Nucleus accumbens (tissue), 56 donors: ENCODE measurements at regions not wholly inside any gene's neighbourhood (a gene's known extent, or its start where the extent isn't known, plus 50 kb on each side); places are given as distances from the start of the nearest gene placed in this dataset.
"Not testable (repeated sequence)": the region's sequence is repeated elsewhere in the genome, so short reads cannot be mapped to it uniquely, and the experiment has no call there.

Source experiments
- DNase-seq, 56 donors: peaks; one replicate each; lab custom pipeline; 2025; lab: John Stamatoyannopoulos, UW

DNA sequence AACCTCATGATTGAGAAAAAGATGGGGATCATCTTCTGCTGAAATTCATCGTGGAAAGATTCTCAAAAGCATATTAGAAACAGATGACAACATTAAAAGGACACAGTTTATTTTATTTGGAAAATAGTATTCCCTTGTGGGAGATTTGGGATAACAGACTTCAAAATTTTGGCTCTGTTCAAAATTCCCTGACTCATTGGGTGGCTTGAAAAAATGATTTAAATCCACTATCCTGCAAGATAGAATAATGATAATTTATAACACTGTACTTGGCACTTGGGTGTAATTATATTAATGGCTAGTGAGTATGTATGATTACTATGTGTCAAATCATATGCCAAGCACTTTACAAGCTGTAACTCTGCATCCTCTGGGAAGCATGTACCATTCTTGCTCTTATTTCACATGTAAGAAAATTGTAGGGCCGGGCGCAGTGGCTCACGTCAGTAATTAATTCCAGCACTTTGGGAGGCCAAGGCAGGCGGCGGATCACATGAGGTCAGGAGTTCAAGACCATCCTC is 128.8 kb downstream of the LMNTD1 start:
- no peak for DNase-seq

DNA sequence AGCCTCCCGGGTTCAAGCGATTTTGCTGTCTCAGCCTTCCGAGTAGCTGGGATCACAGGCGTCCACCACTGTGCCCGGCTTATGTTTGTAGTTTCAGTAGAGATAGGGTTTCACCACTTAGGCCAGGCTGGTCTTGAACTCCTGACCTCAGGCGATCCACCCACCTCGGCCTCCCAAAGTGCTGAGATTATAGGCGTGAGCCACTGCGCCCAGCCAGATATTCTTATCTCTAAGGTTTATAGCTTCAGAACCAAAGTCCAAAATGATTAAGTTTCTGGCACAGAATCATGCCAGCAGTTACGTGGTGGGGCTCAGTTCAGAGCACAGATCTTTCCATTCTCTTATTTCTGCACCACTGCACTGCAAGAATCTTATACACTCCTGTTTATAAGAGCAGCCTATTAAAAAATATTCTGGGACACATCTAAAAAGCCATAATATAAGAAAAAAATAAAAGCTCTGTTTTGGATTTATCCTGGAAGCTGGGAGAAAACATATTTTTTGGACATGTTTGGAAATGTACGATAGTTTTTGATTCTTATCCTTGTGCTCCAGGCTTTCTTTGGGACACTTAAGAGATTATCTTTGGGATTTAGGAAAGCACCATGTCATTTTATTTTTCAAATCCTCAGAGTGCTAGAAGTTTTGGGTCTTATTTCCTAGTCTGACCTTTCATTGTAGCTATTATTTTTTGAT is 129.6 kb downstream of the LMNTD1 start:
- DNase-seq = no peak

DNA sequence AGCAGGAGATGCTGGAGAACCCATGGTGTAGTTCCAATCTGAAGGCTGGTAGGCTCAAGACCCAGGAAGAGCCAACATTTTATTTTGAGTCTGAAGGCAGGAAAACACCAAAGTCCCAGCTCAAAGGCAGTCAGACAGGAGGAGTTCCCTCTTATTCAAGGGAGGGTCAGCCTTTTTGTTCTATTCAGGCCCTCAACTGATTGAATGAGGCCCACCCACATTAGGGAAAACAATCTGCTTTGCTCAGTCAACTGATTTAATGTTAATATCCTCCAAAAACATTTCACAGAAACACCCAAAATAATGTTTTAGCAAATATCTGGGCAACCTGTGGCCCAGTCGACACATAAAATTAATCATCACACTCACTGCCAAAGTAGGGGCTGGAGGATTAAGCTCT is 130.8 kb downstream of the LMNTD1 start:
- no peak for DNase-seq

DNA sequence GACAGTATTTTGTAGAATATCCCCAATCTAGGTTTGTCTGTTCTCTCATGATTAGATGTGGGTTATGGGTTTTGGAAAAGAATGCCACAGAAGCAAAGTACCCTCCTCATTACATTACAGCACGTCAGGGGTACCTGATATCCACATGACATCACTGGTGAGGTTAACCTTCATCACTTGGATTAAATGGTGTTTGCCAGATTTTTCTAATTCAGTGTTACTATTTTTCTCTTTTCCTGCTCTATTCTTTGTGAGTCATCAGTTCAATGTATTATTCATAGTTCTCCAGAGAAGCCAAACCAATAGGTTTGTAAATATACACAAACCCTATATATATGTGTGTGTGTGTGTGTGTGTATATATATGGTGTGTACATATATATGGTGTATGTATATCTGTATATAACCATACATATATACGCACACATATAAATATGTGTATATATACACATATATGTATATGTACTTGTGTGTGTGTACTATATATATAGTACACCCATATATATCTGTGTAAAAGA is 131.4 kb downstream of the LMNTD1 start:
- DNase-seq = no peak

DNA sequence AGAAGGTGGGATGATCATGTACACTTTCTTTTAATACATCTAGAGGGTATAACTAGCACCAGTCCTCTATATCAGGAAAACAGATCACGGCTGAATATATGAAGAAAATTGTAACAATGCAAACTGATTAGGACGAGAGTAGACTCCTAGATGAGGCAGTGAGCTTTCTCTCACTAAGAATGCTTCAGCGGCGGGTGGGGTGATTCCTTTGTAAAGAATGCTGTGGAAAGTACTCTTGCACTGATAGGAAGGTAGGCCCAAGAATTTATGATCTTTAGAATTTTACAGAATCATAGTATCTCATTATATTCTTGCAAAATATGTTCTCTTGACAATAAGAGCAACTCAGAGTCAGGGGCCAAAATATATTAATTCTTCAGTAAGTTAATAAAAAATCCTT is 133.0 kb downstream of the LMNTD1 start:
- no peak for DNase-seq

DNA sequence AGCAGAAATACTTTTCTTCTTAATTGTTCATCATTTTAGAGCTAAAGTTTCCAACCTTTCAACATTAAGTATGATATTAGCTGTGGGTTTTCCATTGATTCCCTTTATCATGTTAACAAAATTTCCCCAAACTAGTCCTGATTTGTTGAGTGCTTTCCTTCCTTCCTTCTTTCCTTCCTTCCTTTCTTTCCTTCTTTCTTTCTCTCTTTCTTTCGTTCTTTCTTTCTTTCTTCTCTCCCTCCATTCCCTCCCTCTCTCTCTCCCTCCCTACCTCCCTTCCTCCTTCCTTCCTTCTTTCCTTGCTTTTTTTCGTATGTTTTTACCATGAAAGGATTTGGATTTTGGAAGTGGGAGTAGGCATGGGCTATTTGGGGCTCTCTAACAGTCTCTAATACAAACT is 133.5 kb downstream of the LMNTD1 start:
- DNase-seq = no peak

DNA sequence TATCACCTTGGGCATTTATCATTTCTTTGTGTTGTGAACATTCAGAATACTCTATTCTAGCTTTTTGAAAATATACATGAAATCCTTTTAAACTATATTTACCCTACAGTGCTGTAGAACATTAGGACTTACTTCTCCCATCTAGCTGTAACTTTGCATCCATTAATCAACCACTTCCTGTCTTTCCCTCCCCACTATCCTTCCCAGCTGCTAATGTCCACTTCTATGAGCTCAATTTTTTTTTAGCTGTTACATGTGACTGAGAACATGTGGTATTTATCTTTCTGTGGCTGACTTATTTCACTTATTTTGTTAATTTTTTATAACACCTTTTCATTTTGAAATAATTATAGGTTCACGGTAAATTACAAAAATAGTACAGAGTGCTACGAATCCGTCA is 136.0 kb downstream of the LMNTD1 start:
- DNase-seq = no peak

DNA sequence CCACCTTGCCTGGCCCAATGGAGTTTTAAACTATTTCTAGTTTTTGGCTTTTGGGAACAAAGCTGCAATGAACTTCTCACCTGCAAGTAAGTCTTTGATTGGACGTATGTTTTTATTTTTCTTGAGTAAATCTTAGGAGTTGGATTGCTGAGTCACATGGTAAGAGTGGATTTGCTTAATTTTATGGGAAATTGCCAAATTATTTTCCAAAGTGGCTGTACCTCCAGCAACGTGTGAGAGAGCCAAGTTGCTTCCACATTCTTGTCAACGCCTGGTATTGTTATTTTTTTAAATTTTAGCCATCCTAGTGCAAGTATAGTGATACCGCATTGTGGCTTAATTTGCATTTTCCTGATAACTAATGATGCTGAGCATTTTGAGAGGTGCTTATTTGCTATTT is 136.6 kb downstream of the LMNTD1 start:
- DNase-seq = no peak

DNA sequence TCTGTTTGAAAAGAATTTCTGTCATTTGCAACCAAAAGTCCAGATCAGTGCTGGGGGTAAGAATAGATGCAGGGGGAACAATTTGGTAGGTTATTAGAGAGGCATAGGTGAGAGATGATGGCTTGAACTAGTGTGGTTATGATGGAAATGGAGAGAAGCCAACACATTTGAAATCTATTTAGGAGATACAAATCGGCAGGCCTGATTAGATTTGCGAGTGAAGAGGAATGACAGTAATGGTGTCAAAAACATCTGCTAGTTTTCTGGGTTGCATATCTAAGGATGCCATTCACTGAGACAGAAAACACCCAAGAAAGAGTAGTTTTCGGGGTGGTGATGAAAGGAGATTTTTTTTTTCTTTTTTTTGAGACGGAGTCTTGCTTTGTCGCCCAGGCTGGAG is 138.1 kb downstream of the LMNTD1 start:
- no peak for DNase-seq

DNA sequence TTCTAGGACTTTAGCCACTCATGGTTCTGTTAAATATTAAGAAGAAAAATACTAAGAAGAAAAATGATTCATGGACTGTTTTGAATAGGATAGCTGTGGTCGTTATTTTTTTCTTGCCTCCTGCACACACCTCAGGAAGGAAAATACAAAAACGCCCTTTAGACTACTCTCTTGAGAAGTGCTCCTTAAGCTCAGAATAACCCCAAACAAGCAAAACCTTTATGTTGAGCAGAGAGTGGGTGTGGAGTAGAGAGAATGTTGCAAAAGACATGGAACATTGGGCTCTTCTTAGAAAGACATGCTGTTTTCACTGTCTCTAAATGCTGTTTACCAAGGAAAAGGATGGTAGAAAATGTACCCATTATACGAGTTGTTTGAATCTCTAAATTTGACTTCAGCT is 140.3 kb downstream of the LMNTD1 start:
- DNase-seq = no peak

DNA sequence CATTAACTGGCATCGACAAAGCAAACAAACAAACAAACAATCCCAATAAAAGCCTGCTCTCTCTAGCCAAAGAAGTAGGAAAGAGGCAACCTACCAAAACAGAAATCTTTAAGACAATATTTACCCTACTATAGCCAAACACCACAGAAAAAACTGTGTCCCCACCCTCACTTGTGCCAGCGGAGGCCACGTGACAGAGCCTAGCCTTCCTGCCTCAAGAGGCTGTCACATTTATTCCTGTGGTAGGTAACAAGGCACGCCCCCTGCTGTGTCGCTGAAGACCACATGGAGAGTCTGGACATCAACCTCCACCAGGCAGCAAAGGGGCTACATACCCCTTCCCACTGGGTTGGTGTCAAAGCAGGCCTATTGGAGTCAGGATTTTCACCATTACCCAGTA is 148.1 kb downstream of the LMNTD1 start:
- DNase-seq = no peak

DNA sequence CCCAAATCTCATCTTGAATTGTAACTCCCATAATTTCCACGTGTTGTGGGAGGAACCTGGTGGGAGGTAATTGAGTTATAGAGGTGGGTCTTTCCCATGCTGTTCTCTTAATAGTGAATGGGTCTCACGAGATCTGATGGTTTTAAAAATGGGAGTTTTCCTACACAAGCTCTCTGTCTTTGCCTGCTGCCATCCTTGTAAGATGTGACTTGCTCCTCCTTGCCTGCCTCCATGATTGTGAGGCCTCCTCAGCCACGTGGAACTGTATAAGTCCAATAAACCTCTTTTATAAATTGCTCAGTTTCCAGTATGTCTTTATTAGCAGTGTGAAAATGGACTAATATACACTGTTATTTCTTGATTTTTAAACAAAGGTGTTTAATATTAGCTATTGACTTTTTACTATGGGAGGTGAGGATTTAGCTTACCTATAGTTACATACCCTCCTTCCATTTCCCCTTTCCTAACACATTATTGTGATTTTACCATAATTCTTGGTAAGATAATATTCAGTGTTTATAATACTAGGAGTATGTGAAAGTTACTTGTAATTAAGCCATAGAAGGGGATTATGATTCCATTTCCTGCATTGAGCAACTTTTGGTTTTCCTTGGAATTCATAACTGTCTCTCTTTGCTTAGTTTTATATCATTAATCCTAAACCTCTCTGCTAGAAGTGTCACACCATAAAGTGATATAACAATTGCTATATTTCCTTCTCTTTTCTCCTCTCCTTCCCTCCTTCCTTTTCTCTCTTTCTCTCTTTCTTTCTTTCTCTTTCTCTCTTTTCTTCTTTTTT is 151.0 kb upstream of the KRAS start:
- DNase-seq = no peak

DNA sequence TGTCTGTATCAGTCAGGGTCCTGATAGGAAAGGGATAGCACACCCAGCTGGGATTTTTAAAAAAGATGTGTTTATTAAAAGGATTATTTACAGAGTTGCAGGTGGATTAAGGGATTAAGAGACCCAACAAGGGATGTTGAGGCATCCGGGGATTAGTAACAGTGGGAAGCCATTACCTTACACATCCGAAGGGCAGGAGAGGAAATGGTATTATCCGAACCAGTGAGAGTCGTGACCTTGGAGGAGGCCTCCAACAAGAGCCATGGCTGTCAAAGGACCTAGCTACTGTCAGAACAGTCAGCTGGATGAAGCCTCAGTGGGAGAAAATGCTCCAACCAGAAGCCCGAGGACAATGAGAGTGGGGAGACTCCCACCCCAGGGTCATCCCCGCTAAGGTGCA is 146.3 kb upstream of the KRAS start:
- DNase-seq = no peak

DNA sequence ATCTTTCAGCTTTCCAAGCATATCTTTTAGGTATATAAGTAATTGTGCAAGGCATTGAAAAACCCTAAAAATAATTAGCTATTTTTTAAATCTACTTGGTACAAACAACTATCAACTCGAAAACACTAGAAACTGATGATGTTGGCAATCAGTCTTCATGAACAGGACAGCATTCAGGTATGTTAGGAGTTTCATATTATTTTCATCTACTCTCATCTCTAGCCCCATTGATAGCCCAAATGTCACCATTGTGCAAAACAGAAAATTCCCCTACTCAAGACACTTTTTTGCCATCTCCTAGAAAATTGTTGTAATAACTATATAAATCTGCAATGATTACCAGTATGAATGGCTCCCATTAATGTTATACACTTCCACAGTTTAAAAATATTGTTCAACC is 144.5 kb upstream of the KRAS start:
- no peak for DNase-seq

DNA sequence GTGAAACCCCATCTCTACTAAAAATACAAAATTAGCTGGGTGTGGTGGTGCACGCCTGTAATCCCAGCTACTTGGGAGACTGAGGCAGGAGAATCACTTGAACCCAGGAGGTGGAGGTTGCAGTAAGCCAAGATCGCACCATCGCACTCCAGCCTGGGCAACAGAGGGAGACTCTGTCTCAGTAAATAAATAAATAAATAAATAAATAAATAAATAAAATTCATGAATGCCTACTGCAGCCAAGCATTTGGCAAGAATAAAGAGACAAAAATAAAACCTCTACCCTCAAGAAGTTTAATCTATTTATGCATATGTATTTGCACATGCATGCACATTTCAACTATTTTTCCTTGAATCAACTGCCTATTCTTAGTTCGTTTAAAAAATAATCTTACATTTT is 144.0 kb upstream of the KRAS start:
- not testable (repeated sequence) for DNase-seq

DNA sequence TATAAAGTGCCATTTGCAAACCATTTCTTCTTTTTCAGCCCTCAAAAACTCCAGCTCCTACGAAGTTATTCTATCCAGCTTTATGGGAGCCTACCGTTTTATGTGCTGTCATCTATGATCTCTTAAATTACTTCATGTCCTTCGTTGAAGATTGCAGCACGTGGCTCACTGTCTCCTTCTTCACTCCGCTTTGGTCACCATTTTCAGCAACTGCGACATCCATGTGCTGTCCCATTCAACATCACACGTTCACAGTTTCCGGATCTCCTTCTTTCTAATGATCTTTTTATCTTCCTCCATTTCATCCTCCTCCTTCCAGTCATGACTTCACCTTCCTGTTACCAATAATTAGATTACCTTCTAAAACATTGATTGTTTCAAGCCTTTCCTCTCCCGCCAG is 143.3 kb upstream of the KRAS start:
- DNase-seq = no peak

DNA sequence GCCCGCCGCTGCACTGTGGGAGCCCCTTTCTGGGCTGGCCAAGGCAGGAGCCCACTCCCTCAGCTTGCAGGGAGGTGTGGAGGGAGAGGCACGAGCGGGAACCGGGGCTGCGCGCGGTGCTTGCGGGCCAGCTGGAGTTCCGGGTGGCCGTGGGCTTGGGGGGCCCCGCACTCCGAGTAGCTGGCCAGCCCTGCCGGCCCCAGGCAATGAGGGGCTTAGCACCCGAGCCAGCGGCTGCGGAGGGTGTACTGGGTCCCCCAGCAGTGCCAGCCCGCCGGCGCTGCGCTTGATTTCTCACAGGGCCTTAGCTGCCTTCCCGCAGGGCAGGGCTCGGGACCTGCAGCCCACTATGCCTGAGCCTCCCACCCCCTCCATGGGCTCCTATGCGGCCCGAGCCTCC is 140.6 kb upstream of the KRAS start:
- DNase-seq = not testable (repeated sequence)

DNA sequence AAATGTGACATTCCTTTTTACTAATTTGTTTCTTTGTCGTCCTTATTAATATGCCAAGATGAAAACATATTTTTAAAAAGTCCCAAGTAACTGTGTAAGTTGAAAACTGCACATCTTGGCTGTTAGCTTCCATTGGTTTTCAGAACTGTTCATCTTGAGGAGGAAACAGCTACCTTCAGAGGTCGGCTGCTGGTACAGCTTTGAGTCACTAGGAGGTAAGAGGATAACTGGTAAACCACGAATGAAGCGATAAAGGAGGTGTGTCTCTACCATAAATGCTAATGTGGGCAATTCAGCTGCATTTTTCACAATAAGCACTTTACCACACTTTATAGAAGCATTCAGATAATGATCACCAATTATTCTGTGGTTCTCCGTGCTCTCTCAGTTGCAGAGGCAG is 137.5 kb upstream of the KRAS start:
- no peak for DNase-seq

DNA sequence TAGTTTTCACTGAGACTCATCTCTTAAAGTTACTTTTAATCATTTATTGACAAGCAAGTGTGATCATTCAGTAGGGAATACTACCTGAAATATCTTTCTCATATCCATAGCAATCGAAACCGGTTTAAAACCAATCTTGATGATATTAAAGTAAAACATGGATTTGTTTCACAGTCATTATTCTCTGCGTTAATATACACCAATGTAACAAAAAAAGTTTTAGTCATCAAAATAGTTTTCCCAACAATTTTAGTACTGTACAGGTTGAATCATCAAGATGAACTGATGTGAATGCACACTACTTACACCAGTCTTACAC is 137.0 kb upstream of the KRAS start:
- no peak for DNase-seq

DNA sequence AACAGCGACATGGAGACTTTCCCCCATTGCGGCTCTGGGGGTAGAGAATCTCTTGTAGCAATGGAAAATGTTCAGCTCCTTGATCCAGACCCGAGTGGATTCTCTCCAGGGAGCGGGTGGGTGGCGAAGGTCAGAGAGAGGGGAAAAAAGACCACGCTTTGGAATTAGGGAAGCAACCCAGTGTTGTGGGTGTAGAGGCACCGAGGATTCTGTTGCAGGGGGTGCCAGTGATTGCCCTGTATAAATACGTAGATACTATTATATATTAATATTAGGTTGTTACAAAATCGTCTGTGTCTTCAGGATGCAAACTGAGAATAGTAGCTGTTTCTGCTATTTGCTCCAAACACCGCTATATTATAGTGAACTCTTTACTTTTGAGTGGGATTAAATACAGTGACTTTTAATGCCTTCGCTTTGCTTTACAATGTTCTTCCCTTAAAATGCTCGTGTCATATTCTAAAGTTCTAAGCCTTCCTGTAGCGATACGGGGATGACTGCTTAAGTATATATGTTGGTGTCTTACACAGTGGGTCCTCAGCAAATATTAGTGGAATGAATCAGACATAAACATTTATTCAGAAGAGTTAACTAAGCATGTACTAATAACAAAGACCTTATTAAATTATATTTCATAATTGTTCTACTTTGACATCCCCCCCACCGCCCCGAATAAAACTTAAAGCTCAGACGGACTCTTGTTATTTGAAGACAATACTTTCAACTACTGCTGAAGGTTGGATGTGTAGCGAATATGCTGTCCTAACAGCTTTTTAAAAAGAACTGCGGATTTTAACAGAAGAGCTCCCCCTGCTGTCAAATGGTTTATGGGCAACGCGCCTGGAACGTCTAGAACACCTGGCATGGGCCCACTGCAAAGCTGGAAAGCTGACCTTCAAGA is 136.4 kb upstream of the KRAS start:
- DNase-seq = peak in 51 of 56 donors; percentile 2 to 89 (median 56)

DNA sequence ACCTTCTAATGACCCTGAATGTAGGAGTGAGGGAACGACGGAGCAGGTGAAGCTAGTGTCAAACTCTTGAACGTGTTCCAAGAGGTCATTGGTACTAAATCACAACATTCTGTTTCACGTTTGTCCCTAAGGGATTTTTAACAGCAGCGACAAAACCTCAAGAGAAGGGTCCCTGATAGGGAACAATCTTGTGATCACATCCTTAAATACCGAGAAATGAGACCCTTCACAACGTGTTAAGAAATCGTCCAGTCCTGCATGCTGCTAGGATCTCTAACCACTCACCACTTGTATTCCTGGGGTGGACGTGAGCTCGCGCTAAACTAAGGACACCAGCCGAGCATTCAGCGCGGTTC is 134.1 kb upstream of the KRAS start:
- peak in 1 of 56 donors; percentile 33 for DNase-seq
